KMS-11 (cell line): ENCODE measurements at regions not wholly inside any gene's neighbourhood (a gene's known extent, or its start where the extent isn't known, plus 50 kb on each side); places are given as distances from the start of the nearest gene placed in this dataset.
A peak's percentile ranks its signal among the peaks of the same experiment; 100 is the strongest.

Source experiments
- H2AFZ ChIP-seq: fragments of 200-600 bp; sonication (generic); 2 replicates; pipeline ENCODE4 v1.6.1; 2016; ENCODE audit warnings: antibody characterized with exemption, mixed run types, low read depth
- H3K27ac ChIP-seq: fragments of 200-600 bp; sonication (generic); 2 replicates; pipeline ENCODE4 v1.6.1; 2016; ENCODE audit warnings: mild to moderate bottlenecking, mixed run types
- H3K27me3 ChIP-seq: fragments of 200-600 bp; sonication (generic); 2 replicates; pipeline ENCODE4 v1.6.1; 2017; ENCODE audit warnings: mild to moderate bottlenecking, low read depth, mixed run types, moderate library complexity; ENCODE audit not compliant: insufficient read depth
- H3K36me3 ChIP-seq: fragments of 200-600 bp; sonication (generic); 2 replicates; pipeline ENCODE4 v1.6.1; 2017; ENCODE audit warnings: mild to moderate bottlenecking, mixed run types; ENCODE audit not compliant: insufficient read depth
- H3K4me1 ChIP-seq: fragments of 200-600 bp; sonication (generic); 2 replicates; pipeline ENCODE4 v1.6.1; 2016; ENCODE audit warnings: mild to moderate bottlenecking, low read depth, mixed run types; ENCODE audit not compliant: poor library complexity, severe bottlenecking
- H3K4me2 ChIP-seq: fragments of 200-600 bp; sonication (generic); 2 replicates; pipeline ENCODE4 v1.7.0; 2016; ENCODE audit warnings: mild to moderate bottlenecking, mixed run types
- H3K4me3 ChIP-seq: fragments of 200-600 bp; sonication (generic); IDR thresholded peaks from 2 replicates; pipeline ENCODE4 v1.6.1; 2017; ENCODE audit warnings: low read depth, low read length, mixed read lengths; ENCODE audit not compliant: insufficient read depth
- H3K79me2 ChIP-seq: fragments of 200-600 bp; sonication (generic); 2 replicates; pipeline ENCODE4 v1.6.1; 2016; ENCODE audit warnings: low read depth, mixed run types; ENCODE audit not compliant: insufficient read depth
- H3K9ac ChIP-seq: fragments of 200-600 bp; sonication (generic); 2 replicates; pipeline ENCODE4 v1.6.1; 2016; ENCODE audit warnings: mild to moderate bottlenecking, mixed run types
- H4K20me1 ChIP-seq: fragments of 200-600 bp; sonication (generic); 2 replicates; pipeline ENCODE4 v1.6.1; 2016; ENCODE audit warnings: mild to moderate bottlenecking, mixed run types; ENCODE audit not compliant: insufficient read depth
- TF ChIP-seq, protein P1 (sequence below): fragments of 200-600 bp; sonication (generic); conservative IDR thresholded peaks from 2 replicates; pipeline ENCODE4 v1.6.1; 2017; ENCODE audit warnings: low read depth, mild to moderate bottlenecking, antibody characterized with exemption, low read length, moderate library complexity, mixed read lengths

DNA sequence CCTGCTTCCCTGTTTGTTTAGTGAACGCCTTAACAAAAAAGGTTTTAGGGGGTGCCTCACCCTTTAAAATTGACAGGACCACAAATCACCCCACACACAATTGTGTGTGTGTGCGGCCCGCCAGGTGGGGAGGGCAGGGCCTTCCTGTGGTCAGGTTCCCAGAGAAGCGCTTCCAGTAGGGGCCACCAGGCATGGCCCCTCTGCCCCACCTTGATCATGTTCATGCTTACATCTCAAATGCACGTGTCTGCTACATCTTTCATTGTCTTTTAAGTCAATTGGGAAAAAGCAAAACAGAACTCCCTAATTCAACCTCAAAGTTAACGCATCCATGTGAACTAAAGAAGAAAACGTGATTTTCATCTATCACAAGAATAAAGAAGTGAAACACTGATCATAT lies 1335.3 kb downstream of the TBC1D22A start:
- Histone ChIP-seq H3K4me3 (no peak overlapping the region), H3K9ac (no peak overlapping the region), H3K79me2 (no peaks in the 10 kb centered on the region), H3K4me1 (peaks cover 12% of the 10 kb centered on the region), H3K36me3 (no peaks in the 10 kb centered on the region), H3K27me3 (no peaks in the 10 kb centered on the region; the same call in 1 of the 2 replicates), H3K27ac (no peak overlapping the region), H3K4me2 (peak overlapping the region; percentile 29), H2AFZ (no peak overlapping the region), H4K20me1 (no peaks in the 10 kb centered on the region)
- TF ChIP-seq, protein P1, sequence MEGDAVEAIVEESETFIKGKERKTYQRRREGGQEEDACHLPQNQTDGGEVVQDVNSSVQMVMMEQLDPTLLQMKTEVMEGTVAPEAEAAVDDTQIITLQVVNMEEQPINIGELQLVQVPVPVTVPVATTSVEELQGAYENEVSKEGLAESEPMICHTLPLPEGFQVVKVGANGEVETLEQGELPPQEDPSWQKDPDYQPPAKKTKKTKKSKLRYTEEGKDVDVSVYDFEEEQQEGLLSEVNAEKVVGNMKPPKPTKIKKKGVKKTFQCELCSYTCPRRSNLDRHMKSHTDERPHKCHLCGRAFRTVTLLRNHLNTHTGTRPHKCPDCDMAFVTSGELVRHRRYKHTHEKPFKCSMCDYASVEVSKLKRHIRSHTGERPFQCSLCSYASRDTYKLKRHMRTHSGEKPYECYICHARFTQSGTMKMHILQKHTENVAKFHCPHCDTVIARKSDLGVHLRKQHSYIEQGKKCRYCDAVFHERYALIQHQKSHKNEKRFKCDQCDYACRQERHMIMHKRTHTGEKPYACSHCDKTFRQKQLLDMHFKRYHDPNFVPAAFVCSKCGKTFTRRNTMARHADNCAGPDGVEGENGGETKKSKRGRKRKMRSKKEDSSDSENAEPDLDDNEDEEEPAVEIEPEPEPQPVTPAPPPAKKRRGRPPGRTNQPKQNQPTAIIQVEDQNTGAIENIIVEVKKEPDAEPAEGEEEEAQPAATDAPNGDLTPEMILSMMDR: no peak

DNA sequence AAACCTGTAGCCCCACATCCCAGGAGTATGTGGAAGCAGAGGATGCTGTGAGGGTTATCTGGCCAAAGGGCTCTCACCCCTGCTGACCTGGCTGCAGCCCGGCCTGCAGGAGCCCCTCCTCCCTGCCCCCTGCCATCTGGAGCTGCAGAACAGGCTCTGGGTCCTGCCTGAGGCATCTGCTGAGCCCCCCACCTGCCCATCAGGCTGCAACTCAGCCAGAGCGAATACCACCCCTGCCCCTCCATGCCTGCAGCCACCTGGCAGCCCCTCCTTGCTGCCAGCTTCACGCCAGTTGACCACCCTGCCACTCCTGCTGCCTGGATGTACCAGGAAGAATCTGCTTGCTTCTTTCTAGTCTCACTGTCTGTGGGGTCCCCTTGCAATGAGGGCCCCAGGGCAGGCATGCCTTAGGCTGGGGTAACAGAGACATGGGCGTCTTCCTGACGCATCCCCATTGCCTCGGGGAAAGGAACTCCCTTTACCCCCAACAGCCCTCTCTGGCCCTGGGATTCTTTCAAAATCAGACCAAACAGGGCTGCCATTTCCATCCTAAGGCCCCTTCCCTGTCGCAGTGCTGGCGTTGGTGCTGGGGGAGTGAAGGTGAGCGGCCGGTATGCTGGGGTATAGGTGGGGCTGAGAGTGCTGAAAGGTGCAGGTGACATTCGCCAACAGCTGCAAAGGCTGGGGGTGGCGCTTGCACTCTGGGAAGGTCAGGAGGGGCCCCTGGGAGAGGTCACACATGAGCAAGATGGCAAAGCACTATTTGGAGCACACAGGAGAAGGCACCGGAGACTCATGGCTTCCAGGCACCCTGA lies 1334.6 kb downstream of the TBC1D22A start:
- no peak overlapping the region for H2AFZ ChIP-seq
- no peak overlapping the region for H3K27ac ChIP-seq
- H3K27me3 ChIP-seq: no peaks in the 10 kb centered on the region; the same call in 1 of the 2 replicates
- H3K9ac ChIP-seq: no peak overlapping the region
- no peak overlapping the region for H3K4me2 ChIP-seq
- TF ChIP-seq, protein P1: no peak
- H3K79me2 ChIP-seq: no peaks in the 10 kb centered on the region
- no peaks in the 10 kb centered on the region for H3K36me3 ChIP-seq
- H3K4me3 ChIP-seq: no peak overlapping the region
- no peaks in the 10 kb centered on the region for H4K20me1 ChIP-seq
- H3K4me1 ChIP-seq: peaks cover 12% of the 10 kb centered on the region

DNA sequence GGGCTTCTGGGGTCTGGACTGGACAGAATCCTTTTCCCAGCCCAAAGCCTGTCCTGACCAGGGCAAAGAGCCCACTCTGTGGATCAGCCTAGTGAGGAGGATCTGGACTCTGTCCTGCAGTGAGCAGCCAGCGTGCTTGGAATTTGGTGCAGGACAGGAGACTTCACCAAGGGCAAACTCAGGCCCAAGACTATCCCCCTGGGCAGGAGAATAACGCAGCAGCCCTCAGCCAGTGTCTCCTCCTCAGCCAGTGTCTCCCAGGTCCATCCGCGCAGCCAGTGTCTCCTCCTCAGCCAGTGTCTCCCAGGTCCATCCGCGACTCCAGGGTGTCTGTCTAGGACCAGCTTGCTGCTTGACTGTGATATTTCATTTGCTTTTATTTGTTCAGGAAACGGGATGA lies 1334.0 kb downstream of the TBC1D22A start:
- no peak overlapping the region for H3K4me2 ChIP-seq
- H4K20me1 ChIP-seq: no peaks in the 10 kb centered on the region
- H3K4me1 ChIP-seq: peaks cover 12% of the 10 kb centered on the region
- no peak overlapping the region for H3K27ac ChIP-seq
- H2AFZ ChIP-seq: no peak overlapping the region
- no peak overlapping the region for H3K9ac ChIP-seq
- H3K27me3 ChIP-seq: no peaks in the 10 kb centered on the region; the same call in 1 of the 2 replicates
- H3K79me2 ChIP-seq: no peaks in the 10 kb centered on the region
- no peaks in the 10 kb centered on the region for H3K36me3 ChIP-seq
- TF ChIP-seq, protein P1: no peak
- no peak overlapping the region for H3K4me3 ChIP-seq

DNA sequence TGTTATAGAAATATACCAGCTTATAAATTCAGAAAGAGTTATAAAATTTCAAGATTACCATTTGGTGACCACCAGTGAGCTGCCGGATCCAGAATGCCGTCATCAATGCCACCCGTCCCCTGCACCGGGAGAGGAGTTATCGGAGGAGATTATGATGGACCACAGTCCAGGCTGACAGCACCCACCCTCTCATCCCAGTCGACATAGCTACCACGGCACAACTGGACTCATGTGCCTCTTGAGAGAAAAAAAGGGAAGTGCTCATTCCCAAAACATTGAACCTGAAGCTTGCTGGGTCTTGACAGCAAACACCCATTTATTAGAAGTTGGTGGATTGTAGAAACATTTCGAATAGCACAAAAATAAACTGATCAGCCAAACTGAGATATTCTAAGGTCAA lies 1331.5 kb downstream of the TBC1D22A start:
- Histone ChIP-seq H4K20me1 (no peaks in the 10 kb centered on the region), H3K36me3 (no peaks in the 10 kb centered on the region), H3K4me1 (peaks cover 12% of the 10 kb centered on the region), H2AFZ (no peak overlapping the region), H3K27me3 (no peaks in the 10 kb centered on the region; the same call in 1 of the 2 replicates), H3K4me3 (no peak overlapping the region), H3K9ac (no peak overlapping the region), H3K79me2 (no peaks in the 10 kb centered on the region), H3K4me2 (no peak overlapping the region), H3K27ac (no peak overlapping the region)
- TF ChIP-seq, protein P1: no peak
